ENCODE measurements at regions not wholly inside any gene's neighbourhood (a gene's known extent, or its start where the extent isn't known, plus 50 kb on each side); places are given as distances from the start of the nearest gene placed in this dataset.

GRCh38 chr13:34004676-34005075 lies 186.7 kb downstream of the RFC3 start:
- no peak for DNase-seq

GRCh38 chr13:34006011-34006410 lies 188.1 kb downstream of the RFC3 start:
- DNase-seq, result no peak

GRCh38 chr13:34011552-34012085 lies 193.7 kb downstream of the RFC3 start:
- DNase-seq, result no peak

GRCh38 chr13:34012382-34012781 lies 194.4 kb downstream of the RFC3 start:
- DNase-seq, result no peak

GRCh38 chr13:34013061-34013460 lies 195.1 kb downstream of the RFC3 start:
- no peak for DNase-seq

- no peak for DNase-seq
Measured at GRCh38 chr13:34017231-34017630, 199.3 kb downstream of the RFC3 start.

GRCh38 chr13:34019870-34020269 lies 201.9 kb downstream of the RFC3 start:
- no peak for DNase-seq

- no peak for DNase-seq
Measured at GRCh38 chr13:34020388-34020787, 202.4 kb downstream of the RFC3 start.

- no peak for DNase-seq
Measured at GRCh38 chr13:34021619-34022018, 203.7 kb downstream of the RFC3 start.

- no peak for DNase-seq
Measured at GRCh38 chr13:34025746-34026145, 207.8 kb downstream of the RFC3 start.

- DNase-seq, result no peak
Measured at GRCh38 chr13:34026308-34026707, 208.4 kb downstream of the RFC3 start.

GRCh38 chr13:34028496-34029442 lies 210.8 kb downstream of the RFC3 start:
- no peak for DNase-seq

GRCh38 chr13:34030782-34031181 lies 212.8 kb downstream of the RFC3 start:
- DNase-seq, result no peak

GRCh38 chr13:34031610-34032009 lies 213.7 kb downstream of the RFC3 start:
- DNase-seq, result no peak

GRCh38 chr13:34034411-34034810 lies 216.5 kb downstream of the RFC3 start:
- no peak for DNase-seq

GRCh38 chr13:34035178-34035577 lies 217.2 kb downstream of the RFC3 start:
- DNase-seq, result no peak

- no peak for DNase-seq
Measured at GRCh38 chr13:34035676-34036325, 217.9 kb downstream of the RFC3 start.

- no peak for DNase-seq
Measured at GRCh38 chr13:34037636-34038540, 219.9 kb downstream of the RFC3 start.

GRCh38 chr13:34038541-34039068 lies 220.7 kb downstream of the RFC3 start:
- no peak for DNase-seq

- DNase-seq, result no peak
Measured at GRCh38 chr13:34039678-34040077, 221.7 kb downstream of the RFC3 start.

GRCh38 chr13:34040863-34041262 lies 222.9 kb downstream of the RFC3 start:
- no peak for DNase-seq

- no peak for DNase-seq
Measured at GRCh38 chr13:34044041-34044440, 226.1 kb downstream of the RFC3 start.

- no peak for DNase-seq
Measured at GRCh38 chr13:34044660-34045080, 226.7 kb downstream of the RFC3 start.
